ENCODE measurements at regions not wholly inside any gene's neighbourhood (a gene's known extent, or its start where the extent isn't known, plus 50 kb on each side); places are given as distances from the start of the nearest gene placed in this dataset.

- TF ChIP-seq TAF1 (IDR thresholded peaks at IDR 0.05; ENCODE audit: borderline replicate concordance, insufficient read depth, low read length) (no peak), POLR2AphosphoS5 (IDR thresholded peaks at IDR 0.05; ENCODE audit: low read depth, low read length) (no peak), SIN3A (IDR thresholded peaks at IDR 0.05; ENCODE audit: borderline replicate concordance, insufficient read depth, low read length) (no peak), REST (IDR thresholded peaks at IDR 0.05; ENCODE audit: insufficient read depth in 1 of 2, low read depth in 2 of 2, low read length in 2 of 2) (no peak), FOXP2 (optimal IDR thresholded peaks at IDR 0.05; ENCODE audit: borderline replicate concordance, extremely low read depth, extremely low read length, insufficient read depth) (no peak)
Observed at GRCh38 chr6:40937491-40937890, 101.5 kb downstream of the UNC5CL start.

Data from PFSK-1 (cell line).